ENCODE measurements at regions not wholly inside any gene's neighbourhood (a gene's known extent, or its start where the extent isn't known, plus 50 kb on each side); places are given as distances from the start of the nearest gene placed in this dataset.

DNA sequence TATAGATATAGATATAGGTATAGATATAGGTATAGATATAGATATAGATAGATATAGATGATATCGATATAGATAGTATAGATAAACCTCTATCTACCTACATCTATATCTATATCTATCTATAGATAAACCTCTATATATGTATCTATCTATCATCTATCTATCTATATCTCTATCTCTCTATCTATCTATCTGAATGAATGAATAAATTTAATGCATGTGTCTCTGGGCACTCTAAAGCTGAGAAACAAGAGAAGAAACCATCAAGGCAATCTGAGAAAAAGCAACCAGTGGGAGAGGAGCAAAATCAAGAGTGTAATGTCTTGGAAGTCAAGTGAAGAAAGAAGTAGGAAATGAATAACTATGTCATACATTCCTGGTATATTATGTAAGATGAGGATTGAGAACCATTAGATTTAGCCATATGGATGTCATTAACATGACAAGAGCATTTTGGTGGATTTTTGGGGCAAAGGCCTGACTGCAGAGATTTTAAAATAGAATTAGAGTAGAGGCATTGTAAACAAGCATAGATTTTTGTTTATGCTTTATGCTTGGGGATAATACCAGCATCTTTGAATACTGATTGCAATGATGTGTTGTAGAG, 1262.7 kb upstream of the MIR17HG start:
- H3K27me3 Mint-ChIP-seq (ENCODE audit: low read depth) = no peaks in the 10 kb centered on the region
- no peak overlapping the region for H3K27ac Mint-ChIP-seq (ENCODE audit: unreplicated experiment)
- no peaks in the 10 kb centered on the region for H3K36me3 Mint-ChIP-seq (ENCODE audit: low read depth)
- TF ChIP-seq, protein P1, sequence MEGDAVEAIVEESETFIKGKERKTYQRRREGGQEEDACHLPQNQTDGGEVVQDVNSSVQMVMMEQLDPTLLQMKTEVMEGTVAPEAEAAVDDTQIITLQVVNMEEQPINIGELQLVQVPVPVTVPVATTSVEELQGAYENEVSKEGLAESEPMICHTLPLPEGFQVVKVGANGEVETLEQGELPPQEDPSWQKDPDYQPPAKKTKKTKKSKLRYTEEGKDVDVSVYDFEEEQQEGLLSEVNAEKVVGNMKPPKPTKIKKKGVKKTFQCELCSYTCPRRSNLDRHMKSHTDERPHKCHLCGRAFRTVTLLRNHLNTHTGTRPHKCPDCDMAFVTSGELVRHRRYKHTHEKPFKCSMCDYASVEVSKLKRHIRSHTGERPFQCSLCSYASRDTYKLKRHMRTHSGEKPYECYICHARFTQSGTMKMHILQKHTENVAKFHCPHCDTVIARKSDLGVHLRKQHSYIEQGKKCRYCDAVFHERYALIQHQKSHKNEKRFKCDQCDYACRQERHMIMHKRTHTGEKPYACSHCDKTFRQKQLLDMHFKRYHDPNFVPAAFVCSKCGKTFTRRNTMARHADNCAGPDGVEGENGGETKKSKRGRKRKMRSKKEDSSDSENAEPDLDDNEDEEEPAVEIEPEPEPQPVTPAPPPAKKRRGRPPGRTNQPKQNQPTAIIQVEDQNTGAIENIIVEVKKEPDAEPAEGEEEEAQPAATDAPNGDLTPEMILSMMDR (conservative IDR thresholded peaks at IDR 0.05) = no peak
- no peaks in the 10 kb centered on the region for H3K4me1 Mint-ChIP-seq
- no peak for DNase-seq (ENCODE audit: low read depth, low spot score)
- H3K9me3 Mint-ChIP-seq = peaks cover 2% of the 10 kb centered on the region
- no peak overlapping the region for H3K4me3 Mint-ChIP-seq

DNA sequence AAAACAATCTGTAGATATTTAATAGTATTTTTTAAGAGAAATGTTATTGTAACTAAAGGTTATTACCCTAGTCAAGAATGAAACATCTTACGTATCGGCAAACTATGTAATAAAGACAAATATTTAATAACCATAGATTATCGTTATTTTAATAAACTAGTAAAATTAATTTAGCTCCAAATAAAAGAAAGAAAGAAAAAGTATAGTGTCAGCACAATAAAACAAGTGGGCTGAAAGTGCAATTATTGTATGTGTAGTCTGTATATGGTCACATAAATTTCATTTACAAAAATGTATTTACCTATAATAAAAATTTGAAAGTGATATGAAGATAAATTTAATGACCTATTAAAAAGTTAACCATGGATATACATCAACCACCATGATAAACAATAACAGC, 1258.4 kb upstream of the MIR17HG start:
- no peaks in the 10 kb centered on the region for H3K9me3 Mint-ChIP-seq
- H3K4me3 Mint-ChIP-seq = no peak overlapping the region
- no peak for DNase-seq (ENCODE audit: low read depth, low spot score)
- H3K27ac Mint-ChIP-seq (ENCODE audit: unreplicated experiment) = no peak overlapping the region
- TF ChIP-seq, protein P1 (conservative IDR thresholded peaks at IDR 0.05) = no peak
- no peaks in the 10 kb centered on the region for H3K4me1 Mint-ChIP-seq
- H3K27me3 Mint-ChIP-seq (ENCODE audit: low read depth) = no peaks in the 10 kb centered on the region
- no peaks in the 10 kb centered on the region for H3K36me3 Mint-ChIP-seq (ENCODE audit: low read depth)

DNA sequence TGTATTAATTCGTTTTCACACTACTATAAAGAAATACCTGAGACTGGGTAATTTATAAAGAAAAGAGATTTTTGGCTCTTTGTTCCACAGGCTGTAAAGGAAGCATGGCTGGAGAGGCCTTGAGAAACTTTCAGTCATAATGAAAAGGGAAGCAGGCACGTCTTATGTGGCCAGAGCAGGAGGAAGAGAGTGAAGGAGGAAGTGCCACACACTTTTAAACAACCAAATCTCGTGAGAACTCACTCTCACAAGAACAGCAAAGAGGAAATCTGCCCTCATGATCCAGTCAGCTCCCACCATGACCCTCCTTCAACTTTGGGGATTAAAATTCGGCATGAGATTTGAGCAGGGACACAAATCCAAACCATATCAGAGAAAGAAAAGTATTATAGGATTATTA, 1255.9 kb upstream of the MIR17HG start:
- H3K36me3 Mint-ChIP-seq (ENCODE audit: low read depth) = no peaks in the 10 kb centered on the region
- no peak overlapping the region for H3K27ac Mint-ChIP-seq (ENCODE audit: unreplicated experiment)
- no peaks in the 10 kb centered on the region for H3K27me3 Mint-ChIP-seq (ENCODE audit: low read depth)
- TF ChIP-seq, protein P1 (conservative IDR thresholded peaks at IDR 0.05) = no peak
- H3K4me1 Mint-ChIP-seq = no peaks in the 10 kb centered on the region
- DNase-seq (ENCODE audit: low read depth, low spot score) = no peak
- H3K9me3 Mint-ChIP-seq = no peaks in the 10 kb centered on the region
- no peak overlapping the region for H3K4me3 Mint-ChIP-seq

DNA sequence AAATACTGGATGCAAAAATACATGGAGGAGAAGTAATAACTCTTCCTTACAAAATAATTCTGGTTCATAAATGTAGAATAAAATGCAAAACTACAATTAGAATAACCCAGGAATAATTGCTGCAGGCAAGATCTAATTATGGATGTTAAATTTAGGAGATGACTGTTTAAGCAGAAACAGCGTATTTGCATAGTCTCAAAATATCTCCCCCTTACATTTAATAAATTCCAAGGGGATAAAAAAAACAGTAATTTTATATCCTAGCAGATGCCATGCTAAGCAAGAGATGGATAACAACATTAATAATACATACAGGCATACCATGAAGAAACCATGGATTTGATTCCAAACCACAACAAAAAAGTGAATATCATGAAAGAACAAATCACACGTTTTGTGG, 1253.1 kb upstream of the MIR17HG start:
- Mint-ChIP-seq H3K27ac (ENCODE audit: unreplicated experiment) (no peak overlapping the region), H3K4me3 (no peak overlapping the region), H3K4me1 (no peaks in the 10 kb centered on the region), H3K27me3 (ENCODE audit: low read depth) (no peaks in the 10 kb centered on the region), H3K36me3 (ENCODE audit: low read depth) (no peaks in the 10 kb centered on the region), H3K9me3 (no peaks in the 10 kb centered on the region)
- DNase-seq (ENCODE audit: low read depth, low spot score) = no peak
- TF ChIP-seq, protein P1 (conservative IDR thresholded peaks at IDR 0.05) = no peak

DNA sequence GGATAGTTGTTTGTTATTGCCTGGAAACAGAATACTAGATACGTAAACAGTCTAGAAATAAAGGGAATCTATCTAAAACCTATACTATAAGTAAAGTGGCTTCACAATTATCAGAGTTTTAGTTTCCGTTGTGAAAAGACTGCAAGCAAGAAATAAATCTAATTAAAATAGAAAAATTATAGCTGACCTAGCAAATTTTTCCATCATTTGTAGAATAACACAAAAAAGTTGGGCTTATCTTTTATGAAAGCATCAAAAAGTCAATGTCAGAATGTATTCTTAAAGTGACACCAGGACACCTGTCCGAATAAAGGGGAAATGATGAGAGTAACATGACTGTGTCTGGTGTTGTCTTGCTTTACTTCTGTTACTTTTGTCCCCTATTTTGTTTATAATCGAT, 1248.9 kb upstream of the MIR17HG start:
- Mint-ChIP-seq H3K9me3 (peaks cover 11% of the 10 kb centered on the region), H3K36me3 (ENCODE audit: low read depth) (no peaks in the 10 kb centered on the region), H3K27ac (ENCODE audit: unreplicated experiment) (no peak overlapping the region), H3K27me3 (ENCODE audit: low read depth) (no peaks in the 10 kb centered on the region), H3K4me3 (no peak overlapping the region), H3K4me1 (no peaks in the 10 kb centered on the region)
- TF ChIP-seq, protein P1 (conservative IDR thresholded peaks at IDR 0.05) = no peak
- no peak for DNase-seq (ENCODE audit: low read depth, low spot score)
